WTC11 (cell line): ENCODE measurements at regions not wholly inside any gene's neighbourhood (a gene's known extent, or its start where the extent isn't known, plus 50 kb on each side); places are given as distances from the start of the nearest gene placed in this dataset.

Experiments used
- AFF4 ChIP-seq: sonication (generic); formaldehyde crosslinking; IDR thresholded peaks from 2 replicates; pipeline ENCODE4 v1.8.1; 2023; ENCODE audit warnings: mild to moderate bottlenecking, missing genetic modification reagents, borderline replicate concordance
- ATF2 ChIP-seq: sonication (generic); formaldehyde crosslinking; IDR thresholded peaks from 2 replicates; pipeline ENCODE4 v1.8.1; 2022; ENCODE audit warnings: low read depth, missing genetic modification reagents, borderline replicate concordance
- ATF3 ChIP-seq: sonication (generic); formaldehyde crosslinking; conservative IDR thresholded peaks from 2 replicates; pipeline ENCODE4 v1.8.1; 2022; ENCODE audit warnings: mild to moderate bottlenecking, missing genetic modification reagents
- CTCF ChIP-seq: fragments of 200-600 bp; IDR thresholded peaks from 2 replicates; pipeline ENCODE4 v1.8.0; 2022; ENCODE audit warnings: antibody characterized with exemption
- FOXK1 ChIP-seq: sonication (generic); formaldehyde crosslinking; IDR thresholded peaks from 2 replicates; pipeline ENCODE4 v1.8.0; 2022; ENCODE audit warnings: mild to moderate bottlenecking, moderate library complexity, missing genetic modification reagents
- JAZF1 ChIP-seq: fragments of 250-450 bp; sonication (Bioruptor Pico); IDR thresholded peaks from 2 replicates; pipeline ENCODE4 v1.9.0; 2021; ENCODE audit warnings: moderate library complexity, mild to moderate bottlenecking, inconsistent platforms
- MLX ChIP-seq: sonication (generic); formaldehyde crosslinking; IDR thresholded peaks from 2 replicates; pipeline ENCODE4 v1.8.1; 2023; ENCODE audit warnings: mild to moderate bottlenecking, missing genetic modification reagents, moderate library complexity
- NR1H2 ChIP-seq: sonication (generic); formaldehyde crosslinking; IDR thresholded peaks from 2 replicates; pipeline ENCODE4 v1.9.0; 2021; ENCODE audit warnings: mild to moderate bottlenecking, moderate library complexity, missing genetic modification reagents
- TEAD4 ChIP-seq: sonication (generic); formaldehyde crosslinking; IDR thresholded peaks from 2 replicates; pipeline ENCODE4 v1.8.0; 2022; ENCODE audit warnings: mild to moderate bottlenecking, missing genetic modification reagents
- USF2 ChIP-seq: sonication (generic); formaldehyde crosslinking; IDR thresholded peaks from 2 replicates; pipeline ENCODE4 v1.8.1; 2023; ENCODE audit warnings: mild to moderate bottlenecking, missing genetic modification reagents, moderate library complexity
- ZNF121 ChIP-seq: sonication (generic); formaldehyde crosslinking; IDR thresholded peaks from 2 replicates; pipeline ENCODE4 v1.8.0; 2023; ENCODE audit warnings: missing genetic modification reagents

- TF ChIP-seq CTCF (no peak), JAZF1 (CRISPR knock-in tag) (no peak), MLX (CRISPR knock-in tag) (no peak), USF2 (CRISPR knock-in tag) (no peak), ZNF121 (CRISPR knock-in tag) (no peak), TEAD4 (CRISPR knock-in tag) (no peak), FOXK1 (CRISPR knock-in tag) (no peak), ATF3 (no peak), NR1H2 (CRISPR knock-in tag) (no peak), AFF4 (no peak), ATF2 (CRISPR knock-in tag) (no peak)
These were observed 124.5 kb downstream of the CXCL12 start for GRCh38 chr10:44260286-44260928.
